ENCODE measurements at regions not wholly inside any gene's neighbourhood (a gene's known extent, or its start where the extent isn't known, plus 50 kb on each side); places are given as distances from the start of the nearest gene placed in this dataset.

GRCh38 chr2:176852667-176853066 lies 359.9 kb upstream of the HNRNPA3 start:
- Mint-ChIP-seq H3K4me1 (peaks cover 69% of the 10 kb centered on the region), H3K36me3 (ENCODE audit: low read depth) (no peaks in the 10 kb centered on the region), H3K9me3 (no peaks in the 10 kb centered on the region), H3K27ac (no peak overlapping the region), H3K4me3 (no peak overlapping the region), H3K27me3 (ENCODE audit: low read depth, poor library complexity) (no peaks in the 10 kb centered on the region)
- no peak for TF ChIP-seq CTCF (IDR thresholded peaks at IDR 0.05)
- DNase-seq, result no peak

GRCh38 chr2:176854062-176854461 lies 358.5 kb upstream of the HNRNPA3 start:
- H3K4me1 Mint-ChIP-seq, result peaks cover 60% of the 10 kb centered on the region
- TF ChIP-seq CTCF (IDR thresholded peaks at IDR 0.05), result no peak
- H3K4me3 Mint-ChIP-seq, result no peak overlapping the region
- no peaks in the 10 kb centered on the region for H3K27me3 Mint-ChIP-seq (ENCODE audit: low read depth, poor library complexity)
- no peak for DNase-seq
- no peaks in the 10 kb centered on the region for H3K9me3 Mint-ChIP-seq
- no peaks in the 10 kb centered on the region for H3K36me3 Mint-ChIP-seq (ENCODE audit: low read depth)
- H3K27ac Mint-ChIP-seq, result no peak overlapping the region

GRCh38 chr2:176854878-176855277 lies 357.7 kb upstream of the HNRNPA3 start:
- Mint-ChIP-seq H3K9me3 (no peaks in the 10 kb centered on the region), H3K4me1 (peaks cover 61% of the 10 kb centered on the region), H3K4me3 (no peak overlapping the region), H3K36me3 (ENCODE audit: low read depth) (no peaks in the 10 kb centered on the region), H3K27me3 (ENCODE audit: low read depth, poor library complexity) (no peaks in the 10 kb centered on the region), H3K27ac (no peak overlapping the region)
- no peak for TF ChIP-seq CTCF (IDR thresholded peaks at IDR 0.05)
- no peak for DNase-seq

- TF ChIP-seq CTCF (IDR thresholded peaks at IDR 0.05), result no peak
- Mint-ChIP-seq H3K4me1 (peaks cover 65% of the 10 kb centered on the region), H3K27me3 (ENCODE audit: low read depth, poor library complexity) (no peaks in the 10 kb centered on the region), H3K4me3 (no peak overlapping the region), H3K27ac (no peak overlapping the region), H3K36me3 (ENCODE audit: low read depth) (no peaks in the 10 kb centered on the region), H3K9me3 (no peaks in the 10 kb centered on the region)
- no peak for DNase-seq
Measured at GRCh38 chr2:176856683-176857082, 355.9 kb upstream of the HNRNPA3 start.

GRCh38 chr2:176865336-176865735 lies 347.3 kb upstream of the HNRNPA3 start:
- no peak for TF ChIP-seq CTCF (IDR thresholded peaks at IDR 0.05)
- Mint-ChIP-seq H3K36me3 (ENCODE audit: low read depth) (peaks cover under 1% of the 10 kb centered on the region), H3K4me3 (no peak overlapping the region), H3K4me1 (peaks cover 12% of the 10 kb centered on the region), H3K27ac (no peak overlapping the region), H3K27me3 (ENCODE audit: low read depth, poor library complexity) (peaks cover 3% of the 10 kb centered on the region), H3K9me3 (peaks cover 15% of the 10 kb centered on the region)
- DNase-seq, result no peak

- H3K27me3 Mint-ChIP-seq (ENCODE audit: low read depth, poor library complexity), result peaks cover under 1% of the 10 kb centered on the region
- H3K4me3 Mint-ChIP-seq, result no peak overlapping the region
- no peak for DNase-seq
- no peak for TF ChIP-seq CTCF (IDR thresholded peaks at IDR 0.05)
- H3K9me3 Mint-ChIP-seq, result peaks cover 49% of the 10 kb centered on the region
- no peak overlapping the region for H3K27ac Mint-ChIP-seq
- peaks cover 25% of the 10 kb centered on the region for H3K36me3 Mint-ChIP-seq (ENCODE audit: low read depth)
- H3K4me1 Mint-ChIP-seq, result peaks cover 5% of the 10 kb centered on the region
Measured at GRCh38 chr2:176872406-176872805, 340.2 kb upstream of the HNRNPA3 start.
